Body of pancreas (tissue), 4 donors: ENCODE measurements at regions not wholly inside any gene's neighbourhood (a gene's known extent, or its start where the extent isn't known, plus 50 kb on each side); places are given as distances from the start of the nearest gene placed in this dataset.

Experiments used
- CTCF ChIP-seq, 7 experiments: fragments of 450-650 bp in 4 of 7; fragments of 200-600 bp in 3 of 7; sonication (generic) in 3 of 7; IDR thresholded peaks; one replicate each; pipeline ENCODE4 v1.5.1; 2016 to 2019; ENCODE audit warnings: antibody characterized with exemption in 7 of 7
- POLR2A ChIP-seq, 3 donors: fragments of 450-650 bp; IDR thresholded peaks; one replicate each; pipeline ENCODE4 v1.6.1; 2016; ENCODE audit warnings: antibody characterized with exemption in 3 of 3, mild to moderate bottlenecking in 2 of 3

GRCh38 chr1:38326135-38326534 is 279.5 kb upstream of the POU3F1 start:
- TF ChIP-seq CTCF (IDR thresholded peaks at IDR 0.05) (no peak), POLR2A (IDR thresholded peaks at IDR 0.05) (no peak)
